Suprapubic skin (tissue), 3 donors: ENCODE measurements at regions not wholly inside any gene's neighbourhood (a gene's known extent, or its start where the extent isn't known, plus 50 kb on each side); places are given as distances from the start of the nearest gene placed in this dataset.

ENCODE experiments used
- POLR2AphosphoS5 ChIP-seq, 3 donors: sonication (generic); formaldehyde crosslinking; IDR thresholded peaks; one replicate each; pipeline ENCODE4 v1.6.1; 2017; ENCODE audit warnings: antibody characterized with exemption in 3 of 3
- TF ChIP-seq, protein P1 (sequence below), 2 donors: fragments of 200-600 bp in 1 of 2; fragments of 450-650 bp in 1 of 2; sonication (generic) in 1 of 2; IDR thresholded peaks; one replicate each; pipeline ENCODE4 v1.5.1; 2016 to 2019; ENCODE audit warnings: antibody characterized with exemption in 2 of 2, mild to moderate bottlenecking in 1 of 2, moderate library complexity in 1 of 2

DNA sequence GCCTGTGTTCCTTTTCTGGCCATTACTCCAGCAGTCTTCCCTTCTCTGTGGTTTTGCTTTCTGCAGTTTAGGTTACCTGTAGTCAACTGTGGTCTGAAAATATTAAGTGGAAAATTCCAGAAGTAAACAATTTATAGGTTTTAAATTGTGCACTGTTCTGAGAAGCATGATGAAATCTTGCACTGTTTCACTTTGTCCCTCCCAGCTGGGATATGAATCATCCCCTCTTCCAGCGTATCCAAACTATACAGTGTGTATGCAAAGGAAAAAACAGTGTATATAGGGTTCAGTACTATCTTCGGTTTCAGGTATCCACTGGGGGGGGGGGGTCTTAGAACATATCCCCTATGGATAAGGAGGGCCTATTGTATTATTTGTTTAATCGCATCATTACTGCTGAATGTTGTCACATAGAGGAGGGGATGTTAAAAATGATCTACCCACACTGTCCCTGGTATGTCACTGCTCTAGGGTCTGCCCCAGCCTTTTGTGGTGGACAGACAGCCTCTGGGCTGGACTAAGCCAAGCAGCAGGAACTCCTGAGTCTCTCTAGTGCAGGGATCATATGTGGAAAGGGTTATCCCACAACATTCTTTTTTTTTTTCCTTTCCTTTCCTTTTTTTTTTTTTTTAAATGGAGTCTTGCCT, 109.1 kb upstream of the MAX start:
- TF ChIP-seq, protein P1, sequence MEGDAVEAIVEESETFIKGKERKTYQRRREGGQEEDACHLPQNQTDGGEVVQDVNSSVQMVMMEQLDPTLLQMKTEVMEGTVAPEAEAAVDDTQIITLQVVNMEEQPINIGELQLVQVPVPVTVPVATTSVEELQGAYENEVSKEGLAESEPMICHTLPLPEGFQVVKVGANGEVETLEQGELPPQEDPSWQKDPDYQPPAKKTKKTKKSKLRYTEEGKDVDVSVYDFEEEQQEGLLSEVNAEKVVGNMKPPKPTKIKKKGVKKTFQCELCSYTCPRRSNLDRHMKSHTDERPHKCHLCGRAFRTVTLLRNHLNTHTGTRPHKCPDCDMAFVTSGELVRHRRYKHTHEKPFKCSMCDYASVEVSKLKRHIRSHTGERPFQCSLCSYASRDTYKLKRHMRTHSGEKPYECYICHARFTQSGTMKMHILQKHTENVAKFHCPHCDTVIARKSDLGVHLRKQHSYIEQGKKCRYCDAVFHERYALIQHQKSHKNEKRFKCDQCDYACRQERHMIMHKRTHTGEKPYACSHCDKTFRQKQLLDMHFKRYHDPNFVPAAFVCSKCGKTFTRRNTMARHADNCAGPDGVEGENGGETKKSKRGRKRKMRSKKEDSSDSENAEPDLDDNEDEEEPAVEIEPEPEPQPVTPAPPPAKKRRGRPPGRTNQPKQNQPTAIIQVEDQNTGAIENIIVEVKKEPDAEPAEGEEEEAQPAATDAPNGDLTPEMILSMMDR (IDR thresholded peaks at IDR 0.05), result no peak
- no peak for TF ChIP-seq POLR2AphosphoS5 (IDR thresholded peaks at IDR 0.05)
